ENCODE measurements at regions not wholly inside any gene's neighbourhood (a gene's known extent, or its start where the extent isn't known, plus 50 kb on each side); places are given as distances from the start of the nearest gene placed in this dataset.

- H3K9me1 ChIP-seq (ENCODE audit: control insufficient read depth, extremely low read depth, insufficient read depth, low read length) = no peaks in the 10 kb centered on the region
- no peak overlapping the region for H3K4me2 ChIP-seq (ENCODE audit: control insufficient read depth, extremely low read depth, insufficient read depth, low read depth, low read length)
- H3K27me3 ChIP-seq (ENCODE audit: control insufficient read depth, extremely low read depth, insufficient read depth, low read length) = peaks cover 3% of the 10 kb centered on the region
- H3K36me3 ChIP-seq (ENCODE audit: control insufficient read depth in 2 of 2, extremely low read depth in 1 of 2, insufficient read depth in 2 of 2, low read length in 2 of 2) = no peaks in the 10 kb centered on the region
- no peaks in the 10 kb centered on the region for H3K79me2 ChIP-seq (ENCODE audit: control insufficient read depth, insufficient read depth, low read length)
- FAIRE-seq (no peak), DNase-seq (ENCODE audit: low read depth, low spot score) (no peak)
- H2AFZ ChIP-seq (ENCODE audit: control insufficient read depth, low read length) = no peak overlapping the region
- no peak for TF ChIP-seq EZH2 (IDR thresholded peaks at IDR 0.05; ENCODE audit: low read length)
- TF ChIP-seq, protein P1, sequence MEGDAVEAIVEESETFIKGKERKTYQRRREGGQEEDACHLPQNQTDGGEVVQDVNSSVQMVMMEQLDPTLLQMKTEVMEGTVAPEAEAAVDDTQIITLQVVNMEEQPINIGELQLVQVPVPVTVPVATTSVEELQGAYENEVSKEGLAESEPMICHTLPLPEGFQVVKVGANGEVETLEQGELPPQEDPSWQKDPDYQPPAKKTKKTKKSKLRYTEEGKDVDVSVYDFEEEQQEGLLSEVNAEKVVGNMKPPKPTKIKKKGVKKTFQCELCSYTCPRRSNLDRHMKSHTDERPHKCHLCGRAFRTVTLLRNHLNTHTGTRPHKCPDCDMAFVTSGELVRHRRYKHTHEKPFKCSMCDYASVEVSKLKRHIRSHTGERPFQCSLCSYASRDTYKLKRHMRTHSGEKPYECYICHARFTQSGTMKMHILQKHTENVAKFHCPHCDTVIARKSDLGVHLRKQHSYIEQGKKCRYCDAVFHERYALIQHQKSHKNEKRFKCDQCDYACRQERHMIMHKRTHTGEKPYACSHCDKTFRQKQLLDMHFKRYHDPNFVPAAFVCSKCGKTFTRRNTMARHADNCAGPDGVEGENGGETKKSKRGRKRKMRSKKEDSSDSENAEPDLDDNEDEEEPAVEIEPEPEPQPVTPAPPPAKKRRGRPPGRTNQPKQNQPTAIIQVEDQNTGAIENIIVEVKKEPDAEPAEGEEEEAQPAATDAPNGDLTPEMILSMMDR (optimal IDR thresholded peaks at IDR 0.05 in 1 of 3, IDR thresholded peaks at IDR 0.05 in 1 of 3, conservative IDR thresholded peaks at IDR 0.05 in 1 of 3; ENCODE audit: extremely low read depth in 1 of 3, insufficient read depth in 2 of 3, low read length in 3 of 3) = no peak
- H3K4me1 ChIP-seq (ENCODE audit: control insufficient read depth, extremely low read depth, insufficient read depth, low read length) = no peaks in the 10 kb centered on the region
- no peak overlapping the region for H3K4me3 ChIP-seq (ENCODE audit: control insufficient read depth in 2 of 3, extremely low read depth in 1 of 3, insufficient read depth in 2 of 3, low read depth in 1 of 3, low read length in 3 of 3)
- no peaks in the 10 kb centered on the region for H3K9me3 ChIP-seq (ENCODE audit: control insufficient read depth, low read depth, low read length)
- dilution Hi-C loops (cut with MboI; ENCODE audit: extremely low pct_ligation_motif_present, low sequenced_read_pairs) = no loop called here
- H3K27ac ChIP-seq (ENCODE audit: control insufficient read depth, insufficient read depth, low read length) = no peak overlapping the region
- no peak overlapping the region for H3K9ac ChIP-seq (ENCODE audit: control insufficient read depth, extremely low read depth, insufficient read depth, low read length)
- no peaks in the 10 kb centered on the region for H4K20me1 ChIP-seq (ENCODE audit: control insufficient read depth, extremely low read depth, insufficient read depth, low read length)
Observed at GRCh38 chr10:91137822-91138221, 82.6 kb upstream of the PCGF5 start.

DNA sequence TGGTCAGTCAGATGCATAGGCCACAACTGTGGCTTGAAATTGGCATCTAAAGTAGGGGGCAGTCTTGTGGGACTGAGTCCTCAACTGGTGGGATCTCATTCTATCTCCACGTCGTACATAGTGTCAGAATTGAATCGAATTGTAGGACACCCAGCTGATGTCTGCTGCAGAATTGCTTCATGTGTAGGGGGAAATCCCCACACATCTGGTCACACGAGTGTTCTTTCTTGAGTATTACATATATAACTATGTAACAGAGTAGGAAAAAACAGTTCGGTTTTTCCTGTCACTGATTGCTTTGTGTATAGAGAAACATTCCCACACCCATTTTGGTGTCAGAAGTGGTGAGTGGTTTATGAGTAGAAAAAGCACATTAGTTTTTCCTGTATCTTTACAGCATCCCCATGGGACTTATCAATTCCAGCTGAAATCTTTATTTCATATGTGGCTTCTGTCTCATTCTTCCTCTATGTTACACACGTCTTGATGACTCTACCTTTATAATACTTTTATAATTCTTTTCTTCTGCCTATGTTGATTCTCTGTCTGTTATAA lies 79.4 kb upstream of the PCGF5 start:
- dilution Hi-C loops (cut with MboI; ENCODE audit: extremely low pct_ligation_motif_present, low sequenced_read_pairs) = no loop called here

More for the DNA sequence above, 79.4 kb upstream of the PCGF5 start:
- FAIRE-seq = no peak
- H2AFZ ChIP-seq (ENCODE audit: control insufficient read depth, low read length) = no peak overlapping the region
- no peak for DNase-seq (ENCODE audit: low read depth, low spot score)
- no peaks in the 10 kb centered on the region for H4K20me1 ChIP-seq (ENCODE audit: control insufficient read depth, extremely low read depth, insufficient read depth, low read length)
- no peaks in the 10 kb centered on the region for H3K9me1 ChIP-seq (ENCODE audit: control insufficient read depth, extremely low read depth, insufficient read depth, low read length)
- H3K4me3 ChIP-seq (ENCODE audit: control insufficient read depth in 2 of 3, extremely low read depth in 1 of 3, insufficient read depth in 2 of 3, low read depth in 1 of 3, low read length in 3 of 3) = no peak overlapping the region
- no peaks in the 10 kb centered on the region for H3K9me3 ChIP-seq (ENCODE audit: control insufficient read depth, low read depth, low read length)
- no peaks in the 10 kb centered on the region for H3K4me1 ChIP-seq (ENCODE audit: control insufficient read depth, extremely low read depth, insufficient read depth, low read length)
- H3K27me3 ChIP-seq (ENCODE audit: control insufficient read depth, extremely low read depth, insufficient read depth, low read length) = peaks cover 3% of the 10 kb centered on the region
- no peak overlapping the region for H3K9ac ChIP-seq (ENCODE audit: control insufficient read depth, extremely low read depth, insufficient read depth, low read length)
- no peaks in the 10 kb centered on the region for H3K79me2 ChIP-seq (ENCODE audit: control insufficient read depth, insufficient read depth, low read length)
- H3K36me3 ChIP-seq (ENCODE audit: control insufficient read depth in 2 of 2, extremely low read depth in 1 of 2, insufficient read depth in 2 of 2, low read length in 2 of 2) = no peaks in the 10 kb centered on the region
- H3K4me2 ChIP-seq (ENCODE audit: control insufficient read depth, extremely low read depth, insufficient read depth, low read depth, low read length) = no peak overlapping the region
- TF ChIP-seq EZH2 (IDR thresholded peaks at IDR 0.05; ENCODE audit: low read length) = no peak
- TF ChIP-seq, protein P1 (optimal IDR thresholded peaks at IDR 0.05 in 1 of 3, IDR thresholded peaks at IDR 0.05 in 1 of 3, conservative IDR thresholded peaks at IDR 0.05 in 1 of 3; ENCODE audit: extremely low read depth in 1 of 3, insufficient read depth in 2 of 3, low read length in 3 of 3) = no peak
- no peak overlapping the region for H3K27ac ChIP-seq (ENCODE audit: control insufficient read depth, insufficient read depth, low read length)

All from keratinocyte (primary cell).